BE2C (cell line): ENCODE measurements at regions not wholly inside any gene's neighbourhood (a gene's known extent, or its start where the extent isn't known, plus 50 kb on each side); places are given as distances from the start of the nearest gene placed in this dataset.

Experiments used
- DNase-seq: peaks from one replicate; pipeline ENCODE4 v3.0.0-alpha.2; 2020
- H3K27me3 ChIP-seq: fragments of 250-450 bp; sonication (Bioruptor Pico); 2 replicates; pipeline ENCODE4 v1.5.1; 2020; ENCODE audit warnings: mild to moderate bottlenecking
- H3K36me3 ChIP-seq: fragments of 250-450 bp; sonication (Bioruptor Pico); 2 replicates; pipeline ENCODE4 v1.5.1; 2020; ENCODE audit warnings: mild to moderate bottlenecking
- H3K4me1 ChIP-seq: fragments of 250-450 bp; sonication (Bioruptor Pico); 2 replicates; pipeline ENCODE4 v1.5.1; 2020
- H3K4me3 ChIP-seq: 2 replicates; pipeline ENCODE4 v1.5.1; 2011; ENCODE audit warnings: low read depth, low read length
- H3K9me3 ChIP-seq: fragments of 250-450 bp; sonication (Bioruptor Pico); 2 replicates; pipeline ENCODE4 v1.5.1; 2020
- TF ChIP-seq, protein P1 (sequence below): IDR thresholded peaks from 2 replicates; pipeline ENCODE4 v1.5.1; 2012; ENCODE audit warnings: mild to moderate bottlenecking, low read depth, low read length

DNA sequence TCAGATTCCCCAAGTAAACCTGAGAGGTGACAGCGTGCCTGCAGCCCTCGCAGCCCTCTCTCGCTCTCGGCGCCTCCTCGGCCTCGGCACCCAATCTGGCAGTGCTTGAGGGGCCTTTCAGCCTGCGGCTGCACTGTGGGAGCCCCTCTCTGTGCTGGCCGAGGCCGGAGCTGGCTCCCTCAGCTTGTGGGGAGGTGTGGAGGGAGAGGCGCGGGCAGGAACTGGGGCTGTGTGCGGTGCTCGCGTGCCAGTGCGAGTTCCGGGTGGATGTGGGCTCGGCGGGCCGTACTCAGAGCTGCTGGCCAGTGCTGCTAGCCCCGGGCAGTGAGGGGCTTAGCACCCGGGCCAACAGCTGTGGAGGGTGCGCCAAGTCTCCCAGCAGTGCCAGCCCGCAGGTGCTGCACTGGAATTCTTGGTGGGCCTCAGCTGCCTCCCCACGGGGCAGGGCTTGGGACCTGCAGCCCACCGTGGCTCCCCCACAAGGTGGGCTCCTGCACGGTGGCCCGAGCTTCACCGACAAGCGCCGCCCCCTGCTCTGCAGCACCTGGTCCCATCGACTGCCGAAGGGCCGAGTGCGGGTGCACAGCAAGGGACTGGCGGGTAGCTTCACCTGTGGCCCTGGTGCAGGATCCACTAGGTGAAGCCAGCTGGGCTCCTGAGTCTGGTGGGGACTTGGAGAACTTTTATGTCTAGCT is 809.7 kb upstream of the ADGRB3 start:
- H3K4me1 ChIP-seq: no peaks in the 10 kb centered on the region
- H3K27me3 ChIP-seq: no peaks in the 10 kb centered on the region
- no peaks in the 10 kb centered on the region; the same call in 1 of the 2 replicates for H3K9me3 ChIP-seq
- no peaks in the 10 kb centered on the region for H3K36me3 ChIP-seq
- no peak for DNase-seq
- no peak overlapping the region for H3K4me3 ChIP-seq
- TF ChIP-seq, protein P1, sequence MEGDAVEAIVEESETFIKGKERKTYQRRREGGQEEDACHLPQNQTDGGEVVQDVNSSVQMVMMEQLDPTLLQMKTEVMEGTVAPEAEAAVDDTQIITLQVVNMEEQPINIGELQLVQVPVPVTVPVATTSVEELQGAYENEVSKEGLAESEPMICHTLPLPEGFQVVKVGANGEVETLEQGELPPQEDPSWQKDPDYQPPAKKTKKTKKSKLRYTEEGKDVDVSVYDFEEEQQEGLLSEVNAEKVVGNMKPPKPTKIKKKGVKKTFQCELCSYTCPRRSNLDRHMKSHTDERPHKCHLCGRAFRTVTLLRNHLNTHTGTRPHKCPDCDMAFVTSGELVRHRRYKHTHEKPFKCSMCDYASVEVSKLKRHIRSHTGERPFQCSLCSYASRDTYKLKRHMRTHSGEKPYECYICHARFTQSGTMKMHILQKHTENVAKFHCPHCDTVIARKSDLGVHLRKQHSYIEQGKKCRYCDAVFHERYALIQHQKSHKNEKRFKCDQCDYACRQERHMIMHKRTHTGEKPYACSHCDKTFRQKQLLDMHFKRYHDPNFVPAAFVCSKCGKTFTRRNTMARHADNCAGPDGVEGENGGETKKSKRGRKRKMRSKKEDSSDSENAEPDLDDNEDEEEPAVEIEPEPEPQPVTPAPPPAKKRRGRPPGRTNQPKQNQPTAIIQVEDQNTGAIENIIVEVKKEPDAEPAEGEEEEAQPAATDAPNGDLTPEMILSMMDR: no peak

DNA sequence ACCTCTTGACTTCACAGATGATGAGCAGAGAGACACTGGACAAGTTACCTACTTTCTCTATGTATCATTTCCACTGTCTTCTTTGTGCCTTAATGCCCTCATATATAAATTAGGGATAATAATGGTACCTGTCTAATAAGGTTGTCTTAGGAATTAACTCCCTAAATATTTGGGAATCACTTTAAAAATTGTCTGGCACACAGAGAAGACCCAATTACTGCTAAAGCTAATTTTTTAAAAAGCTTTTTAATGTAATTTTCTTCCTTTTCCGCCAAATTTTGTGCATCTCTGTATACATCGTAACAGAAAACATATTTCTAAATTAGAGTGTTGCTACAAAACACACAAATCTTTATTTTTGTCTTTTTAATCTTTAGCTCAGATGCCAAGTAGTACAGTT is 816.8 kb upstream of the ADGRB3 start:
- H3K27me3 ChIP-seq: no peaks in the 10 kb centered on the region
- TF ChIP-seq, protein P1: no peak
- DNase-seq: no peak

DNA sequence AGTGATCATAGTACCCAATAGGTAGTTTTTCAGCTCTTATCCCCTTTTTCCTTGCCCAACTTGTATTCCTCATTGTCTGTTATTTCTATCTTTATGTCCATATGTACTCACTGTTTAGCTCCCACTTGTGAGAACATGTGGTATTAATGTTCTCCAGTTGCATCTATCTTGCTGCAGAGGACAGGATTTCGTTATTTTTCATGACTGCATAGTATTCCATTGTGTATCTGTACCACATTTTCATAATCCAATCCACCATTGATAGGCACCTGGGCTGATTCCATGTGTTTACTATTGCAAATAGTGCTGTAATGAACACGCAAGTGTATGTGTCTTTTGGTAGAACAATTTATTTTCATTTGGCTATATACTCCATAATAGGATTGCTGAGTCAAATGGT is 819.5 kb upstream of the ADGRB3 start:
- H3K4me1 ChIP-seq: peaks cover 7% of the 10 kb centered on the region; the same call in 1 of the 2 replicates
- no peaks in the 10 kb centered on the region for H3K27me3 ChIP-seq
- TF ChIP-seq, protein P1: no peak
- no peaks in the 10 kb centered on the region for H3K36me3 ChIP-seq
- no peaks in the 10 kb centered on the region; the same call in 1 of the 2 replicates for H3K9me3 ChIP-seq
- no peak for DNase-seq
- H3K4me3 ChIP-seq: no peak overlapping the region

More for the DNA sequence above, 816.8 kb upstream of the ADGRB3 start:
- no peaks in the 10 kb centered on the region for H3K36me3 ChIP-seq
- H3K9me3 ChIP-seq: no peaks in the 10 kb centered on the region
- H3K4me1 ChIP-seq: peaks cover 7% of the 10 kb centered on the region; the same call in 1 of the 2 replicates
- no peak overlapping the region for H3K4me3 ChIP-seq

DNA sequence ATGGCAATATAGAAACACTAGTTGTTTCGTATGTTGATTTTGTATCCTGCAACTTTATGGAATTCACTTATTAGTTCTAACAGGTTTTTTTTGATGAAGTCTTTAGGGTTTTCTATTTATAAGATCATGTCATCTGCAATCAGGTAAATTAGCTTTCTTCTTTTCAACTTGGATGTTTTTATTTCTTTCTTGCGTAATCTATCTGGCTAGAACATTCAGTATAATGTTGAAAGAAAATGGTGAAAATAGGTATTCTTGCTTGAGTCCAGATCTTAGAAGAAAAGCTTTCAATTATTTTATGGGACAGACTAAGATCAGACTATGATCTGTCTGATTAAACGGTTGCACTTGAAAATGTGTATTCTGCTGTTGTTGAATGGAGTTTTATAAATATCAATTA is 820.8 kb upstream of the ADGRB3 start:
- Histone ChIP-seq H3K36me3 (no peaks in the 10 kb centered on the region), H3K9me3 (no peaks in the 10 kb centered on the region; the same call in 1 of the 2 replicates), H3K27me3 (no peaks in the 10 kb centered on the region), H3K4me3 (no peak overlapping the region), H3K4me1 (peaks cover 7% of the 10 kb centered on the region; the same call in 1 of the 2 replicates)
- DNase-seq: no peak
- TF ChIP-seq, protein P1: no peak

DNA sequence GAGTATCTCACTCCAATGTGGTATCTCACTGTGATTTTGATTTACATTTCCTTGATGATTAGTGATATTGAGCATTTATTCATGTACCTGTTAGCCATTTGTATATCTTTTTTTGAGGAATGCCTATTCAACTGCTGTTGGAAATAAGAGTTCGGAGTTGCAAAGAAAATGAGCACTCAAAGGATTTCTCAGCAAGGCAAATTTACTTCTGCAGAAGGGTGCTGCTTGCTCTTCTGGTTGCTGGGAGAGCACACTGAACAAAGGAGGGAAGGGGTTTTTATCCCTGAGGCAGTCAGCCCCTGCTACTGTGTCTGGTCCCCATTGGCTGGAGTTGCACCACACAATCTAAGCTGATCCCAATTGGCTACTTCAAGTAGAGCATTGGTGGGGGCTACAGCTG is 822.4 kb upstream of the ADGRB3 start:
- peaks cover 5% of the 10 kb centered on the region; the same call in 1 of the 2 replicates for H3K4me1 ChIP-seq
- TF ChIP-seq, protein P1: no peak
- H3K9me3 ChIP-seq: no peaks in the 10 kb centered on the region; the same call in 1 of the 2 replicates
- no peak overlapping the region for H3K4me3 ChIP-seq
- no peaks in the 10 kb centered on the region for H3K36me3 ChIP-seq
- H3K27me3 ChIP-seq: no peaks in the 10 kb centered on the region
- no peak for DNase-seq

DNA sequence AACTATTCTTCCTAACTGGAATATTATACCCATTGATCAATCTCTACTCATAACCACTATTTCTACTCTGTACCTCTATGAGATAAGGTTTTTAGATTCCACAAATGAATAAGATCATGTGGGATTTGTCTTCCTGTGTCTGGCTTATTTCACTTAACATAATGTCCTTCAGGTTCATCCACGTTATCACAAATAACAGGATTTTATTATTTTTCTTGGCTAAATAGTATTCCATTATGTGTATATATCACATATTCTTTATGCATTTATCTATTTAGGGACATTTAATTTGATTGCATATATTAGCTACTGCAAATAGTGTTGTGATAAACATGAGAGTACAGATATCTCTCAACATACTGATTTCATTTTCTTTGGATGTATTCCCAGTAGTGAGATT is 823.0 kb upstream of the ADGRB3 start:
- no peak overlapping the region for H3K4me3 ChIP-seq
- TF ChIP-seq, protein P1: no peak
- DNase-seq: no peak
- H3K36me3 ChIP-seq: no peaks in the 10 kb centered on the region
- no peaks in the 10 kb centered on the region; the same call in 1 of the 2 replicates for H3K9me3 ChIP-seq
- H3K27me3 ChIP-seq: no peaks in the 10 kb centered on the region
- H3K4me1 ChIP-seq: no peaks in the 10 kb centered on the region; the same call in 1 of the 2 replicates
